ENCODE measurements at regions not wholly inside any gene's neighbourhood (a gene's known extent, or its start where the extent isn't known, plus 50 kb on each side); places are given as distances from the start of the nearest gene placed in this dataset.

DNA sequence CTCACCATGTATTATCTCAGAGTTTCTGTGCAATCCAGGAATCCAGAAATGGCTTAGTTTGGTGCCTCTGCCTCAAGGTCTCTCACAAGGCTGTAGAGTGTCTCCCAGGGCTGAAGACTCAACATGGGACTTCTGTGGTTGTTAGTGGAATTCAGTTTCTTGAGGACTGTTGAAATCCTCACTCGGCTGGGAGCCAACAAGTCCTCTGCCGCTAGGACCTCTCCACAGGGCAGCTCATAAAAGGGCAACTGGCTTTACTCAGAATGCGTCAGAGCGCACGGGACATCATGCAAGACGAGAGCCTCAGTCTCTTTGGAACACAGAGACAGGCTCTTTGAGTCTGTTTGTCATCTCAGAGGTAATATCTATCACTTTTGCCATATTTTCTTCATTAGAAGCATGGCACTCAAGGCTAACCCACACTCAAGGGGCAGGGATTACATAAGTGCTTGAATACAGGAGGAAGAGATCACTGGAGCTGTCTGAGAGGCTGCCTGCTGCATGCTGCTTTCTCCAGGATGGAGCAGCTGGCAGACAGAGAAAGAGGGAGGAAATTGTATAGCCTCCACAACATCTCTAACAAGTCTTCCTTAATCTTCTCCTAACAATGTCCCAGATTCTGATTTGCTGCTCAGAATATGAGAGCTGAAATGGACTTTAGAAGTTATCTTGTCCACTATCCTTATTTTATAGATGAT is 97.5 kb upstream of the ASIC2 start (continued):
- TF ChIP-seq ZNF256 (CRISPR knock-in tag; conservative IDR thresholded peaks at IDR 0.05), result no peak
- TF ChIP-seq NFATC3 (CRISPR knock-in tag; IDR thresholded peaks at IDR 0.05), result no peak
- no peak for TF ChIP-seq SALL1 (CRISPR knock-in tag; IDR thresholded peaks at IDR 0.05)

- in situ Hi-C loops (cut with HindIII; ENCODE audit: extremely low pct_ligation_motif_present, low pct_unique_long_range_greater_than_20kb), result no loop called here
- BruUV-seq (replicated peaks), result no TSS peak
- Histone ChIP-seq H3K4me3 (replicated peaks in 1 of 3; ENCODE audit: insufficient read depth in 1 of 3, low read depth in 2 of 3, low read length in 3 of 3) (no peak overlapping the region), H3K4me1 (ENCODE audit: insufficient read depth, low read length) (no peaks in the 10 kb centered on the region), H3K27ac (ENCODE audit: extremely low read length, insufficient read depth, low read length) (no peak overlapping the region), H3K79me2 (ENCODE audit: insufficient read depth, low read length) (no peaks in the 10 kb centered on the region), H3K27me3 (ENCODE audit: control insufficient read depth in 1 of 2, insufficient read depth in 2 of 2, low read length in 2 of 2) (no peaks in the 10 kb centered on the region), H2AFZ (ENCODE audit: low read length) (no peak overlapping the region), H3K36me3 (replicated peaks in 1 of 2; ENCODE audit: control insufficient read depth in 1 of 2, insufficient read depth in 2 of 2, low read length in 2 of 2) (no peaks in the 10 kb centered on the region), H3K9me3 (ENCODE audit: low read length) (peaks cover 16% of the 10 kb centered on the region), H3K4me2 (ENCODE audit: low read depth, low read length) (no peak overlapping the region), H4K20me1 (ENCODE audit: insufficient read depth, low read length) (no peaks in the 10 kb centered on the region), H3K9ac (ENCODE audit: insufficient read depth, low read depth, low read length) (no peak overlapping the region)
- ATAC-seq, result no peak
- intact Hi-C loops (cut with micrococcal nuclease; ENCODE audit: unreplicated experiment), result no loop called here
- ChIA-PET POLR2A (no interaction called here), CTCF (ENCODE audit: low intra/inter-chr PET ratio, low total read pairs) (no interaction called here)
- no peak for DNase-seq (ENCODE audit: low spot score)
- FAIRE-seq, result no peak
- 5% methylated on average over 3 of the region's 3 CpGs for WGBS (ENCODE audit: low lambda C conversion rate)
- TF ChIP-seq, protein P1, sequence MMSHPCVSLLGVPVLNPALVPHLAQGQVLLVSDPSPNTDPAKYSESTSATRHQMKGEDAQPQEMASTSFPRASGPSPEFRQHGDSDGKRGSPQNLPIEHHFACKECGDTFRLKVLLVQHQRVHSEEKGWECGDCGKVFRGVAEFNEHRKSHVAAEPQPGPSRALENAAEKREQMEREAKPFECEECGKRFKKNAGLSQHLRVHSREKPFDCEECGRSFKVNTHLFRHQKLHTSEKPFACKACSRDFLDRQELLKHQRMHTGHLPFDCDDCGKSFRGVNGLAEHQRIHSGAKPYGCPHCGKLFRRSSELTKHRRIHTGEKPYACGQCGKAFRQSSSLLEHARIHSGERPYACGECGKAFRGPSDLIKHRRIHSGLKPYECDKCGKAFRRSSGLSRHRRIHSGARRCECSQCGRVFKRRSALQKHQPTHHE (CRISPR knock-in tag; IDR thresholded peaks at IDR 0.05; ENCODE audit: borderline replicate concordance), result no peak
- TF ChIP-seq KAT8 (CRISPR knock-in tag; IDR thresholded peaks at IDR 0.05) (no peak), SIN3B (IDR thresholded peaks at IDR 0.05; ENCODE audit: low read length) (no peak), TCF7 (IDR thresholded peaks at IDR 0.05; ENCODE audit: low read depth) (no peak), RARA (CRISPR knock-in tag; IDR thresholded peaks at IDR 0.05) (no peak), ZNF264 (CRISPR knock-in tag; IDR thresholded peaks at IDR 0.05) (no peak), ATF5 (CRISPR knock-in tag; IDR thresholded peaks at IDR 0.05; ENCODE audit: low read depth) (no peak), ZNF678 (CRISPR knock-in tag; IDR thresholded peaks at IDR 0.05) (no peak)
- TF ChIP-seq, protein P2, sequence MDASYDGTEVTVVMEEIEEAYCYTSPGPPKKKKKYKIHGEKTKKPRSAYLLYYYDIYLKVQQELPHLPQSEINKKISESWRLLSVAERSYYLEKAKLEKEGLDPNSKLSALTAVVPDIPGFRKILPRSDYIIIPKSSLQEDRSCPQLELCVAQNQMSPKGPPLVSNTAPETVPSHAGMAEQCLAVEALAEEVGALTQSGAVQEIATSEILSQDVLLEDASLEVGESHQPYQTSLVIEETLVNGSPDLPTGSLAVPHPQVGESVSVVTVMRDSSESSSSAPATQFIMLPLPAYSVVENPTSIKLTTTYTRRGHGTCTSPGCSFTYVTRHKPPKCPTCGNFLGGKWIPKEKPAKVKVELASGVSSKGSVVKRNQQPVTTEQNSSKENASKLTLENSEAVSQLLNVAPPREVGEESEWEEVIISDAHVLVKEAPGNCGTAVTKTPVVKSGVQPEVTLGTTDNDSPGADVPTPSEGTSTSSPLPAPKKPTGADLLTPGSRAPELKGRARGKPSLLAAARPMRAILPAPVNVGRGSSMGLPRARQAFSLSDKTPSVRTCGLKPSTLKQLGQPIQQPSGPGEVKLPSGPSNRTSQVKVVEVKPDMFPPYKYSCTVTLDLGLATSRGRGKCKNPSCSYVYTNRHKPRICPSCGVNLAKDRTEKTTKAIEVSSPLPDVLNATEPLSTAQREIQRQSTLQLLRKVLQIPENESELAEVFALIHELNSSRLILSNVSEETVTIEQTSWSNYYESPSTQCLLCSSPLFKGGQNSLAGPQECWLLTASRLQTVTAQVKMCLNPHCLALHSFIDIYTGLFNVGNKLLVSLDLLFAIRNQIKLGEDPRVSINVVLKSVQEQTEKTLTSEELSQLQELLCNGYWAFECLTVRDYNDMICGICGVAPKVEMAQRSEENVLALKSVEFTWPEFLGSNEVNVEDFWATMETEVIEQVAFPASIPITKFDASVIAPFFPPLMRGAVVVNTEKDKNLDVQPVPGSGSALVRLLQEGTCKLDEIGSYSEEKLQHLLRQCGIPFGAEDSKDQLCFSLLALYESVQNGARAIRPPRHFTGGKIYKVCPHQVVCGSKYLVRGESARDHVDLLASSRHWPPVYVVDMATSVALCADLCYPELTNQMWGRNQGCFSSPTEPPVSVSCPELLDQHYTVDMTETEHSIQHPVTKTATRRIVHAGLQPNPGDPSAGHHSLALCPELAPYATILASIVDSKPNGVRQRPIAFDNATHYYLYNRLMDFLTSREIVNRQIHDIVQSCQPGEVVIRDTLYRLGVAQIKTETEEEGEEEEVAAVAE (CRISPR knock-in tag; IDR thresholded peaks at IDR 0.05; ENCODE audit: borderline replicate concordance), result no peak
- TF ChIP-seq, protein P3, sequence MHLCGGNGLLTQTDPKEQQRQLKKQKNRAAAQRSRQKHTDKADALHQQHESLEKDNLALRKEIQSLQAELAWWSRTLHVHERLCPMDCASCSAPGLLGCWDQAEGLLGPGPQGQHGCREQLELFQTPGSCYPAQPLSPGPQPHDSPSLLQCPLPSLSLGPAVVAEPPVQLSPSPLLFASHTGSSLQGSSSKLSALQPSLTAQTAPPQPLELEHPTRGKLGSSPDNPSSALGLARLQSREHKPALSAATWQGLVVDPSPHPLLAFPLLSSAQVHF (CRISPR knock-in tag; IDR thresholded peaks at IDR 0.05), result no peak
Observed at GRCh38 chr17:33396818-33397217, 103.7 kb upstream of the ASIC2 start.

All from HepG2 (cell line).